COLO668 (cell line): ENCODE measurements at regions not wholly inside any gene's neighbourhood (a gene's known extent, or its start where the extent isn't known, plus 50 kb on each side); places are given as distances from the start of the nearest gene placed in this dataset.
A peak's percentile ranks its signal among the peaks of the same experiment; 100 is the strongest.
"Not testable (repeated sequence)": the region's sequence is repeated elsewhere in the genome, so short reads cannot be mapped to it uniquely, and the experiment has no call there.

Source experiments
- DNase-seq: peaks from one replicate; lab custom pipeline; 2025; ENCODE audit not compliant: unreplicated experiment; lab: John Stamatoyannopoulos, UW

- DNase-seq: no peak
Measured at GRCh38 chr18:38545071-38545470, 979.5 kb upstream of the CELF4 start.

- no peak for DNase-seq
Measured at GRCh38 chr18:38539856-38540255, 974.3 kb upstream of the CELF4 start.

GRCh38 chr18:38539371-38539770 is 973.8 kb upstream of the CELF4 start:
- no peak for DNase-seq

GRCh38 chr18:38534073-38534472 is 968.5 kb upstream of the CELF4 start:
- DNase-seq: no peak

- DNase-seq: no peak
Measured at GRCh38 chr18:38526922-38527321, 961.3 kb upstream of the CELF4 start.

- DNase-seq: no peak
Measured at GRCh38 chr18:38525039-38525438, 959.4 kb upstream of the CELF4 start.

- DNase-seq: no peak
Measured at GRCh38 chr18:38520786-38521185, 955.2 kb upstream of the CELF4 start.

- no peak for DNase-seq
Measured at GRCh38 chr18:38502539-38502938, 936.9 kb upstream of the CELF4 start.

GRCh38 chr18:38497266-38497665 is 931.7 kb upstream of the CELF4 start:
- DNase-seq: no peak

- no peak for DNase-seq
Measured at GRCh38 chr18:38496222-38496793, 930.7 kb upstream of the CELF4 start.

- no peak for DNase-seq
Measured at GRCh38 chr18:38494065-38494464, 928.5 kb upstream of the CELF4 start.

- DNase-seq: no peak
Measured at GRCh38 chr18:38491195-38491594, 925.6 kb upstream of the CELF4 start.

GRCh38 chr18:38489721-38490120 is 924.1 kb upstream of the CELF4 start:
- DNase-seq: not testable (repeated sequence)

GRCh38 chr18:38487521-38487920 is 921.9 kb upstream of the CELF4 start:
- no peak for DNase-seq

GRCh38 chr18:38483326-38483725 is 917.7 kb upstream of the CELF4 start:
- no peak for DNase-seq

- DNase-seq: peak; percentile 33
Measured at GRCh38 chr18:38481576-38481975, 916.0 kb upstream of the CELF4 start.

- DNase-seq: no peak
Measured at GRCh38 chr18:38475686-38476085, 910.1 kb upstream of the CELF4 start.

GRCh38 chr18:38473535-38473934 is 907.9 kb upstream of the CELF4 start:
- DNase-seq: no peak

GRCh38 chr18:38470421-38470820 is 904.8 kb upstream of the CELF4 start:
- no peak for DNase-seq

- DNase-seq: no peak
Measured at GRCh38 chr18:38466426-38466825, 900.8 kb upstream of the CELF4 start.

- DNase-seq: no peak
Measured at GRCh38 chr18:38464024-38464423, 898.4 kb upstream of the CELF4 start.

- DNase-seq: no peak
Measured at GRCh38 chr18:38460657-38461056, 895.1 kb upstream of the CELF4 start.

GRCh38 chr18:38459131-38459994 is 893.8 kb upstream of the CELF4 start:
- DNase-seq: no peak
